OCI-LY3 (cell line): ENCODE measurements at regions not wholly inside any gene's neighbourhood (a gene's known extent, or its start where the extent isn't known, plus 50 kb on each side); places are given as distances from the start of the nearest gene placed in this dataset.

Source experiments
- H2AFZ ChIP-seq: fragments of 200-600, 300-600 bp; shearing (Covaris generic); 2 replicates; pipeline ENCODE4 v1.6.0; 2014; ENCODE audit warnings: antibody characterized with exemption, low read depth, low read length
- H3K27ac ChIP-seq: fragments of 200-600, 300-600 bp; sonication (generic); 2 replicates; pipeline ENCODE4 v1.5.1; 2014; ENCODE audit warnings: mild to moderate bottlenecking, low read length, moderate library complexity, mixed read lengths
- H3K27me3 ChIP-seq: fragments of 200-600, 300-600 bp; sonication (generic); 2 replicates; pipeline ENCODE4 v1.6.1; 2014; ENCODE audit warnings: low read depth, low read length, mixed read lengths
- H3K36me3 ChIP-seq: fragments of 200-600, 300-600 bp; sonication (generic); replicated peaks from 2 replicates; pipeline ENCODE3; 2014; ENCODE audit warnings: low read depth, low read length, mixed read lengths
- H3K4me1 ChIP-seq: fragments of 300-600, 200-600 bp; sonication (generic); 2 replicates; pipeline ENCODE4 v1.6.1; 2014; ENCODE audit warnings: low read length, mixed read lengths
- H3K4me2 ChIP-seq: fragments of 200-600, 300-600 bp; sonication (generic); 2 replicates; pipeline ENCODE4 v1.6.1; 2014; ENCODE audit warnings: low read length, mixed read lengths
- H3K4me3 ChIP-seq: fragments of 300-600, 200-600 bp; sonication (generic); 2 replicates; pipeline ENCODE4 v1.5.1; 2014; ENCODE audit warnings: antibody characterized with exemption, mild to moderate bottlenecking, low read length, moderate library complexity
- H3K79me2 ChIP-seq: fragments of 300-600, 200-600 bp; shearing (Covaris generic); 2 replicates; pipeline ENCODE4 v1.6.1; 2014; ENCODE audit warnings: mild to moderate bottlenecking, low read length, mixed read lengths
- H3K9ac ChIP-seq: fragments of 300-600, 200-600 bp; shearing (Covaris generic); 2 replicates; pipeline ENCODE4 v1.6.0; 2014; ENCODE audit warnings: mild to moderate bottlenecking, low read length, moderate library complexity
- H3K9me3 ChIP-seq: fragments of 200-600, 300-600 bp; shearing (Covaris generic); 2 replicates; pipeline ENCODE4 v1.6.1; 2014; ENCODE audit warnings: low read length, mixed read lengths; ENCODE audit not compliant: insufficient read depth
- H4K20me1 ChIP-seq: fragments of 200-600, 300-600 bp; sonication (generic); 2 replicates; pipeline ENCODE4 v1.6.1; 2016; ENCODE audit warnings: low read length, mixed read lengths; ENCODE audit not compliant: insufficient read depth
- EZH2phosphoT487 ChIP-seq: fragments of 200-600 bp; shearing (Covaris generic); IDR thresholded peaks from 2 replicates; pipeline ENCODE4 v1.6.1; 2018; ENCODE audit warnings: antibody characterized with exemption, mixed run types, low read depth
- TF ChIP-seq, protein P1 (sequence below): fragments of 200-600, 300-600 bp; sonication (generic); IDR thresholded peaks from 2 replicates; pipeline ENCODE4 v1.5.1; 2014; ENCODE audit warnings: antibody characterized with exemption, low read length, low read depth

DNA sequence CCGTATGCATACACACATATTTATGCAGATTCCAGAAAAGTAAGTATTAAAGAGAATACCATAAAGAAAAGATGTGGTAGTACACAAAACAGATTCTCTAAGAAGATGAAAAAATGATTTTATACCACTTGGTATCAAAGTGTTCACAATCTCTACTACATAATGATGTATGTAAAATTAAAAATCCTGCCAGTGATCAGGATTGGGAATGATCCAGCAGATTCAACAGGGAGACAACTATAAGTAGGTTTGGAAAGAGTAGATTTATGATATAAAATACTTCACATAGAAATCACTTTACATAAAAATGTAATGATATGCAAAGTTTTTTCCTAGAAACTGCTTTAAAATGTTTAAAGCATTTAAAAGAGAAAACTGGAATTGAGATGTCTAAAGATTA, 447.0 kb downstream of the CNTNAP4 start:
- H3K79me2 ChIP-seq: no peaks in the 10 kb centered on the region
- H3K36me3 ChIP-seq: no peaks in the 10 kb centered on the region
- no peaks in the 10 kb centered on the region for H3K27me3 ChIP-seq
- H2AFZ ChIP-seq: no peak overlapping the region
- H3K4me3 ChIP-seq: no peak overlapping the region
- no peak overlapping the region for H3K27ac ChIP-seq
- no peaks in the 10 kb centered on the region for H4K20me1 ChIP-seq
- H3K9ac ChIP-seq: no peak overlapping the region
- H3K9me3 ChIP-seq: no peaks in the 10 kb centered on the region
- H3K4me2 ChIP-seq: no peak overlapping the region
- H3K4me1 ChIP-seq: no peaks in the 10 kb centered on the region
- no peak for TF ChIP-seq EZH2phosphoT487
- TF ChIP-seq, protein P1, sequence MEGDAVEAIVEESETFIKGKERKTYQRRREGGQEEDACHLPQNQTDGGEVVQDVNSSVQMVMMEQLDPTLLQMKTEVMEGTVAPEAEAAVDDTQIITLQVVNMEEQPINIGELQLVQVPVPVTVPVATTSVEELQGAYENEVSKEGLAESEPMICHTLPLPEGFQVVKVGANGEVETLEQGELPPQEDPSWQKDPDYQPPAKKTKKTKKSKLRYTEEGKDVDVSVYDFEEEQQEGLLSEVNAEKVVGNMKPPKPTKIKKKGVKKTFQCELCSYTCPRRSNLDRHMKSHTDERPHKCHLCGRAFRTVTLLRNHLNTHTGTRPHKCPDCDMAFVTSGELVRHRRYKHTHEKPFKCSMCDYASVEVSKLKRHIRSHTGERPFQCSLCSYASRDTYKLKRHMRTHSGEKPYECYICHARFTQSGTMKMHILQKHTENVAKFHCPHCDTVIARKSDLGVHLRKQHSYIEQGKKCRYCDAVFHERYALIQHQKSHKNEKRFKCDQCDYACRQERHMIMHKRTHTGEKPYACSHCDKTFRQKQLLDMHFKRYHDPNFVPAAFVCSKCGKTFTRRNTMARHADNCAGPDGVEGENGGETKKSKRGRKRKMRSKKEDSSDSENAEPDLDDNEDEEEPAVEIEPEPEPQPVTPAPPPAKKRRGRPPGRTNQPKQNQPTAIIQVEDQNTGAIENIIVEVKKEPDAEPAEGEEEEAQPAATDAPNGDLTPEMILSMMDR: no peak

DNA sequence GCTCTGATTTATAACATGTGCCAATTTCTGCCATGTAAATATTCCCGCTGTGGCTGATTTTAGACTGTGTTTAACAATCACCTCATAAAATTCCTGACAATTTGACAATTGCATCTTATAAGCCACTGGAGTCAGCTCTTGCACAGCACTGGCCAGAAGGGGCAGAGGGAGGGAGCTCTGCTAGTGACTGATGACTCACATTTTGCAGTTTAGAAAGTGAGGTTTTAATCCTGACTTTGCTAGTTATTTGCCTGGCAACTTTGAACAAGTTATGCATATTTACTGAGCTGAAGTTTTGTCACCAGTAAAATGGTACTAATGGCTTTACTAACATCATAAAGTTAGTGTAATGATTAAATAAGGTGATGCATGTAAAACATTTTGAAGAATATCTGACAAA, 452.3 kb downstream of the CNTNAP4 start:
- TF ChIP-seq, protein P1: no peak
- no peak for TF ChIP-seq EZH2phosphoT487
- Histone ChIP-seq H3K9ac (no peak overlapping the region), H3K4me2 (no peak overlapping the region), H4K20me1 (no peaks in the 10 kb centered on the region), H3K27me3 (no peaks in the 10 kb centered on the region), H3K4me1 (no peaks in the 10 kb centered on the region), H3K27ac (no peak overlapping the region), H3K36me3 (no peaks in the 10 kb centered on the region), H3K79me2 (no peaks in the 10 kb centered on the region), H2AFZ (no peak overlapping the region), H3K4me3 (no peak overlapping the region), H3K9me3 (no peaks in the 10 kb centered on the region)

DNA sequence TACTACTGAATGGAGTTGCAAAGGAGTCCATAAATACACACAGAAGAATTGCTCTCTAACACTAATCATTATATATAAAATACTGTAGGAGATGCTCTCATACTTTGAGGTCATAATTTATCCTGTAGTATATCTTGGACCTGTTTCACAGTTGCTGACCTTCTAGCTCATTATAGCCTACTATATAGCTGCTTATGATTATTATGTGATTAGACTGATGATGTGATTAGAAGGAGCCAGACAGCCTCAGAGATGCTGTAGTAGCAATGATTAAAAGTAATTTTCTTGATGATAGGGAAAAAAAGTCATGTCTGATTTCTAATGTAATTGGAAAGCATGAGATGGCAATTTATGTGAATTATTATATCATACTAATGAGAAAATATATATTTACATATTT, 455.7 kb downstream of the CNTNAP4 start:
- H3K36me3 ChIP-seq: peaks cover 6% of the 10 kb centered on the region
- H3K79me2 ChIP-seq: no peaks in the 10 kb centered on the region
- H3K4me3 ChIP-seq: no peak overlapping the region
- no peaks in the 10 kb centered on the region for H3K9me3 ChIP-seq
- TF ChIP-seq, protein P1: no peak
- TF ChIP-seq EZH2phosphoT487: no peak
- H3K4me1 ChIP-seq: no peaks in the 10 kb centered on the region
- no peaks in the 10 kb centered on the region for H3K27me3 ChIP-seq
- no peaks in the 10 kb centered on the region for H4K20me1 ChIP-seq
- no peak overlapping the region for H3K27ac ChIP-seq
- no peak overlapping the region for H2AFZ ChIP-seq
- H3K9ac ChIP-seq: no peak overlapping the region
- H3K4me2 ChIP-seq: no peak overlapping the region

DNA sequence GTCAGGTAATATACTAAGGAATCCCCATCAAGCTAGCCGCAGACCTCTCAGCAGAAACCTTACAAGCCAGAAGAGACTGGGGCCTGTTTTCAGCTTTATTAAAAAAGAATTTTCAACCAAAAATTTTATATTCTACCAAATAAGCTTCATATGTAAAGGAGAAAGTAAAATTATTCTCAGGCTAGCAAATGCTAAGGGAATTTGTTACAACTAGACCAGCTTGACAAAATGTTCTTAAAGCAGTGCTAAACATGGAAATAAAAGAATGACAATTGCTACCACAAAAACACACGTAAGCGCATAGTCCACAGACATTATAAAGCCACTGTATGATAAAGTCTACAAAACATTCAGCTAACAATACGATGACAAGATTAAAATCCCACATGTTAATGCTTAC, 449.4 kb upstream of the MON1B start:
- Histone ChIP-seq H3K36me3 (peaks cover 24% of the 10 kb centered on the region), H3K27ac (no peak overlapping the region), H3K4me3 (no peak overlapping the region), H3K4me2 (no peak overlapping the region), H3K4me1 (no peaks in the 10 kb centered on the region), H3K27me3 (no peaks in the 10 kb centered on the region), H3K9me3 (peaks cover 14% of the 10 kb centered on the region; the same call in 1 of the 2 replicates), H3K79me2 (no peaks in the 10 kb centered on the region), H4K20me1 (no peaks in the 10 kb centered on the region), H3K9ac (no peak overlapping the region), H2AFZ (no peak overlapping the region)
- TF ChIP-seq, protein P1: no peak
- no peak for TF ChIP-seq EZH2phosphoT487
